ENCODE measurements at regions not wholly inside any gene's neighbourhood (a gene's known extent, or its start where the extent isn't known, plus 50 kb on each side); places are given as distances from the start of the nearest gene placed in this dataset.
A peak's percentile ranks its signal among the peaks of the same experiment; 100 is the strongest.

- no peak overlapping the region for H3K4me3 ChIP-seq (ENCODE audit: low read depth, low read length)
- DNase-seq (ENCODE audit: low read depth), result no peak
- no peak for TF ChIP-seq CTCF (IDR thresholded peaks at IDR 0.05; ENCODE audit: insufficient read depth, low read depth, low read length, missing control alignments)
These were observed 233.9 kb upstream of the ZNF217 start for GRCh38 chr20:53827292-53828087.

GRCh38 chr20:53826597-53827291, 233.1 kb upstream of the ZNF217 start:
- no peak for TF ChIP-seq CTCF (IDR thresholded peaks at IDR 0.05; ENCODE audit: insufficient read depth, low read depth, low read length, missing control alignments)
- H3K4me3 ChIP-seq (ENCODE audit: low read depth, low read length), result no peak overlapping the region
- peak; percentile 75 for DNase-seq (ENCODE audit: low read depth)

- TF ChIP-seq CTCF (IDR thresholded peaks at IDR 0.05; ENCODE audit: insufficient read depth, low read depth, low read length, missing control alignments), result no peak
- H3K4me3 ChIP-seq (ENCODE audit: low read depth, low read length), result no peak overlapping the region
- no peak for DNase-seq (ENCODE audit: low read depth)
These were observed 232.5 kb upstream of the ZNF217 start for GRCh38 chr20:53826090-53826489.

GRCh38 chr20:53825282-53825681, 231.6 kb upstream of the ZNF217 start:
- DNase-seq (ENCODE audit: low read depth), result no peak
- no peak overlapping the region for H3K4me3 ChIP-seq (ENCODE audit: low read depth, low read length)
- TF ChIP-seq CTCF (IDR thresholded peaks at IDR 0.05; ENCODE audit: insufficient read depth, low read depth, low read length, missing control alignments), result no peak

- H3K4me3 ChIP-seq (ENCODE audit: low read depth, low read length), result no peak overlapping the region
- DNase-seq (ENCODE audit: low read depth), result no peak
- no peak for TF ChIP-seq CTCF (IDR thresholded peaks at IDR 0.05; ENCODE audit: insufficient read depth, low read depth, low read length, missing control alignments)
These were observed 231.1 kb upstream of the ZNF217 start for GRCh38 chr20:53824779-53825178.

- H3K4me3 ChIP-seq (ENCODE audit: low read depth, low read length), result no peak overlapping the region
- no peak for TF ChIP-seq CTCF (IDR thresholded peaks at IDR 0.05; ENCODE audit: insufficient read depth, low read depth, low read length, missing control alignments)
- DNase-seq (ENCODE audit: low read depth), result no peak
These were observed 229.6 kb upstream of the ZNF217 start for GRCh38 chr20:53823121-53823764.

All from GM12865 (cell line).